Lower lobe of right lung (tissue), 2 donors: ENCODE measurements at regions not wholly inside any gene's neighbourhood (a gene's known extent, or its start where the extent isn't known, plus 50 kb on each side); places are given as distances from the start of the nearest gene placed in this dataset.

Experiments
- ATAC-seq, 2 donors: fragments of 200-7000 bp; cut with Tn5 transposase; one replicate each; pipeline ENCODE4 v1.9.1; 2020 to 2022; ENCODE audit warnings: mild to moderate bottlenecking in 2 of 2, moderate library complexity in 2 of 2
- DNase-seq: peaks from one replicate; pipeline ENCODE4 v3.0.0-alpha.2; 2020
- H3K27ac ChIP-seq: fragments of 200-600 bp; one replicate; pipeline ENCODE4 v1.8.0; 2022
- H3K27me3 ChIP-seq: fragments of 200-600 bp; one replicate; pipeline ENCODE4 v1.8.0; 2022; ENCODE audit warnings: low read depth
- H3K36me3 ChIP-seq: fragments of 200-600 bp; one replicate; pipeline ENCODE4 v1.8.0; 2022; ENCODE audit warnings: mild to moderate bottlenecking
- H3K4me1 ChIP-seq: fragments of 200-600 bp; one replicate; pipeline ENCODE4 v1.8.0; 2022
- H3K4me3 ChIP-seq: fragments of 200-600 bp; one replicate; pipeline ENCODE4 v1.8.0; 2022; ENCODE audit warnings: mild to moderate bottlenecking
- H3K9me3 ChIP-seq: fragments of 200-600 bp; one replicate; pipeline ENCODE4 v1.8.0; 2022
- intact Hi-C: fragments of 100-400 bp; cut with DNase I; formaldehyde crosslinking; loops from one replicate; pipeline ENCODE4 v1.11.0; 2022
- TF ChIP-seq, protein P1 (sequence below): fragments of 200-600 bp; IDR thresholded peaks from one replicate; pipeline ENCODE4 v1.8.0; 2022; ENCODE audit warnings: antibody characterized with exemption, mild to moderate bottlenecking
- donor health status: DM: no; HTN: yes; CAD: no; lungs with severe emphysema.

DNA sequence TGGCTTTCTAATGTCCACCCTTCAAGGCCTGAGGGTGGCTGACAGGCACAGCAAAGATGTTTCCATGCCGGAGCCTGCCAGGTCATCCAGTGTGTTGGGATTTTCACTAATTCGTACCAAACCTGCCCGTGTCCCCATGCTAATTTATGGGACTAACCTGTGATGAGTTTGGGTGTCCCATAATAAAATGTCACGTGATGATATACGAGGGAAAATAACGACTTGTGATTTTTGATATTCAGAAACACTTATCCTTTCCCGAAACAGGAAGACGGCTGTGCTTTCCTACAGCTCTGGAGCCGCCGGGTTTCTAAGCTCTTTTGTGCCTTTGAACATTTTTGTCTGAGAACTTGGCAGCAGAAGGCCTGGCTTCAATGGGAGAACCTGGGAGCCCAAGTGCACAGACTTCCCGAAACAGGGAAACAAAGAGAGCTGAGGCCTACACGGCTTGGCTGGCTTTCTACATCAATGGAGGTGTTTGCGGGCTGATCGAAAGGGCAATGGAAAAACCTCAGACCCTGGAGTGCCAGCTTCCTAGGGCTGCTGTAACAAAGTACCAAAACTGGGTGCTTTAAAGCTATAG lies 171.9 kb upstream of the JARID2 start:
- H3K36me3 ChIP-seq: no peaks in the 10 kb centered on the region
- ATAC-seq (no peak), DNase-seq (no peak)
- no peaks in the 10 kb centered on the region for H3K9me3 ChIP-seq
- no peak overlapping the region for H3K4me3 ChIP-seq
- H3K27ac ChIP-seq: no peak overlapping the region
- H3K27me3 ChIP-seq: no peaks in the 10 kb centered on the region
- no peaks in the 10 kb centered on the region for H3K4me1 ChIP-seq
- intact Hi-C loops: no loop called here
- TF ChIP-seq, protein P1, sequence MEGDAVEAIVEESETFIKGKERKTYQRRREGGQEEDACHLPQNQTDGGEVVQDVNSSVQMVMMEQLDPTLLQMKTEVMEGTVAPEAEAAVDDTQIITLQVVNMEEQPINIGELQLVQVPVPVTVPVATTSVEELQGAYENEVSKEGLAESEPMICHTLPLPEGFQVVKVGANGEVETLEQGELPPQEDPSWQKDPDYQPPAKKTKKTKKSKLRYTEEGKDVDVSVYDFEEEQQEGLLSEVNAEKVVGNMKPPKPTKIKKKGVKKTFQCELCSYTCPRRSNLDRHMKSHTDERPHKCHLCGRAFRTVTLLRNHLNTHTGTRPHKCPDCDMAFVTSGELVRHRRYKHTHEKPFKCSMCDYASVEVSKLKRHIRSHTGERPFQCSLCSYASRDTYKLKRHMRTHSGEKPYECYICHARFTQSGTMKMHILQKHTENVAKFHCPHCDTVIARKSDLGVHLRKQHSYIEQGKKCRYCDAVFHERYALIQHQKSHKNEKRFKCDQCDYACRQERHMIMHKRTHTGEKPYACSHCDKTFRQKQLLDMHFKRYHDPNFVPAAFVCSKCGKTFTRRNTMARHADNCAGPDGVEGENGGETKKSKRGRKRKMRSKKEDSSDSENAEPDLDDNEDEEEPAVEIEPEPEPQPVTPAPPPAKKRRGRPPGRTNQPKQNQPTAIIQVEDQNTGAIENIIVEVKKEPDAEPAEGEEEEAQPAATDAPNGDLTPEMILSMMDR: no peak

DNA sequence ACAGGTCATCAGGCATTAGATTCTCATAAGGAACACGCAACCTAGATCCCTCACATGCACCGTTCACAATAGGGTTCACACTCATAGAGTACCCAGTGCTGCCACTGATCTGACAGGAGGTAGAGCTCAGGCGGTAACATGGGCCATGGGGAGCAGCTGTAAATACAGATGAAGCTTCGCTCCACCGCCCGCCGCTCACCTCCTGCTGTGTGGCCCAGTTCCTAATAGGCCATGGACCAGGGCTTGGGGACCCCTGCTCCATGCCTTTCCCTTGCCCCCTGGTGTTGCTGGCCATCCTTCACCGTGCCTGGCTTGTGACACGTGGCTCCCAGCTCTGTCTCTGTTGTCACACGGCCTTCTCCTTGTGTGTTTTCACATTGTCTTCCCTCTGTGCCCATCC lies 171.1 kb upstream of the JARID2 start:
- intact Hi-C loops: no loop called here
- DNase-seq (no peak), ATAC-seq (no peak)
- Histone ChIP-seq H3K36me3 (no peaks in the 10 kb centered on the region), H3K27ac (no peak overlapping the region), H3K4me1 (no peaks in the 10 kb centered on the region), H3K9me3 (no peaks in the 10 kb centered on the region), H3K4me3 (no peak overlapping the region), H3K27me3 (no peaks in the 10 kb centered on the region)
- TF ChIP-seq, protein P1: no peak

DNA sequence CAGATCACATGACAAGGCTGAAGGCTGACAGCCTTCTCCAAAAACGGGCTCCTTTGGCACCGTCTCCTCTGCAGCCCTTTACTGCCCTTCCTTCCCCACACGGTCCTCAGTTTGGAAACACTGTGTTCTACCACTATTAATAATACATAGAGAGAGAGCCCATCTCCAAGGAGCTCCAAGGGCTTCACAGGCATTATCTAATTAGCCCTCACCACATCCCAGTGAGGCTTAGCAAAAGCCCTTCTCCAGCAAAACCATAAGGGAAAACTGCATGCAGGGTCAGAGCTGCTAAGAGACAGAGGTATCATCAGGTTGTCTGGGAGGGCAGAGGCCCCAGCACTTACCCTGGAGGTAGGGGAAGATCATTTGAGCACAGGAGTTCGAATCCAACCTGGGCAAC lies 169.3 kb upstream of the JARID2 start:
- Histone ChIP-seq H3K27me3 (no peaks in the 10 kb centered on the region), H3K27ac (no peak overlapping the region), H3K4me1 (no peaks in the 10 kb centered on the region), H3K9me3 (no peaks in the 10 kb centered on the region), H3K4me3 (no peak overlapping the region), H3K36me3 (no peaks in the 10 kb centered on the region)
- intact Hi-C loops: no loop called here
- TF ChIP-seq, protein P1: no peak
- ATAC-seq (no peak), DNase-seq (no peak)

GRCh38 chr6:15077006-15077405 lies 168.9 kb upstream of the JARID2 start:
- Histone ChIP-seq H3K36me3 (no peaks in the 10 kb centered on the region), H3K27me3 (no peaks in the 10 kb centered on the region), H3K9me3 (no peaks in the 10 kb centered on the region), H3K27ac (no peak overlapping the region), H3K4me1 (no peaks in the 10 kb centered on the region), H3K4me3 (no peak overlapping the region)
- intact Hi-C loops: no loop called here
- TF ChIP-seq, protein P1: no peak
- ATAC-seq: no peak
- no peak for DNase-seq

DNA sequence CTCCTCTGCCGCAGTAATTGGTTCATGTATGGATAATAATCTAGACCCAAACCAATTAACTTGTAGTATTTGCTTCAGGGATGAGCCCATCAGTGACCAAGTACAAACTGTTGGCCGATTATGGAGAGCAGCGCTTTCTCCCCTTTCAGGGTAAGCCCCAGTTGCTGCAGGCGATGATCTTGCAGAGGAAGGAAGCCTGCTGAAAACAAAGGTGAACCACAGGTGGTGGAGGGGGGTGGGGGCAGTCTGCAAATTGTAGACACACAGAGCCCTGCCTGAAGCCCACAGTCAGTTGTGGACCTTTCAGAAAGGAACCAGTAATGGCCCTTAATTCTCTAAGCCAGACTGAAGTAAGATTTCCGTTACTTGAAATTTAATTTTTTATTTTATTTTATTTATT lies 167.9 kb upstream of the JARID2 start:
- Histone ChIP-seq H3K27ac (no peak overlapping the region), H3K4me3 (no peak overlapping the region), H3K9me3 (no peaks in the 10 kb centered on the region), H3K4me1 (no peaks in the 10 kb centered on the region), H3K27me3 (no peaks in the 10 kb centered on the region), H3K36me3 (no peaks in the 10 kb centered on the region)
- TF ChIP-seq, protein P1: no peak
- ATAC-seq (no peak), DNase-seq (no peak)
- intact Hi-C loops: no loop called here
